ENCODE measurements at regions not wholly inside any gene's neighbourhood (a gene's known extent, or its start where the extent isn't known, plus 50 kb on each side); places are given as distances from the start of the nearest gene placed in this dataset.
"Not testable (repeated sequence)": the region's sequence is repeated elsewhere in the genome, so short reads cannot be mapped to it uniquely, and the experiment has no call there.

DNA sequence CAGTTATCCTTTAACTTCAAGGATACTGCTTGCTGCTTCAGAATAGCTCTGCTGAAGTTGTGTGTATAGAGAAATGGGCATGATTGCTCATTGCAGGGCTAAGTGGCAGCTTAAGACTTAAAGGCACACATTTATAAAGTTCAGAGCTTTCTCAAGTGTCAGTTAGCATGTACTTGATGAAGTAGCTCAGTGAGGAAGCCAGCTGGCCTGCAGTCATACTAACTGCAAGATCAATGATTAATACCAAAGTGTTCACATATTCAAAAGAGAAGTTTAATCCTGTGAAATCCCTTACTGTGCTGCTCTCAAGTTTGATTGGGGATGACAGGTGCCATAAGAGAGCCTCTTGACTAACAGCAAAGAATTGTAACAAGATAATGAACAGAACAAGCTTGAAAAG is 483.4 kb upstream of the NUDT12 start:
- H3K27me3 ChIP-seq (ENCODE audit: control insufficient read depth, insufficient read depth, low read length): no peaks in the 10 kb centered on the region
- no peaks in the 10 kb centered on the region for H3K36me3 ChIP-seq (ENCODE audit: control insufficient read depth, insufficient read depth, low read length)
- TF ChIP-seq CTCF (IDR thresholded peaks at IDR 0.05; ENCODE audit: insufficient read depth, low read length, poor library complexity, severe bottlenecking): no peak
- no peak for DNase-seq (ENCODE audit: low read depth)
- no peak overlapping the region for H3K4me3 ChIP-seq (ENCODE audit: low read depth, low read length)

GRCh38 chr5:104039871-104040270 is 477.3 kb upstream of the NUDT12 start:
- H3K36me3 ChIP-seq (ENCODE audit: control insufficient read depth, insufficient read depth, low read length); H3K27me3 ChIP-seq (ENCODE audit: control insufficient read depth, insufficient read depth, low read length); H3K4me3 ChIP-seq (ENCODE audit: low read depth, low read length); DNase-seq (ENCODE audit: low read depth): not testable (repeated sequence)

DNA sequence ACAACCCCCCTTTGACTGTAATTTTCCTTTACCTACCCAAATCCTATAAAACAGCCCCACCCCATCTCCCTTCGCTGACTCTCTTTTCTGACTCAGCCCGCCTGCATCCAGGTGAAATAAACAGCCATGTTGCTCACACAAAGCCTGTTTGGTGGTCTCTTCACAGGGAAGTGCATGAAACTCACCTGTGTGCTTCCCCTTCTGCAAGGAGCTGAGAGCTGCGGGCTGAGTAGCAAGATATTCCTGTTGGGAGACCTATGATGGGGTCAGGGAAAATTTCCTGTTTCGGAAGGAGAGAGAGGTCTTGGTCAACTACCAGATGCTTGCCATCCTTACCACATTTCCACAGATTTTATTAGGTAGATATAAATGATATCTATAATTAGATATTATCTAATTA is 474.5 kb upstream of the NUDT12 start:
- DNase-seq (ENCODE audit: low read depth); H3K36me3 ChIP-seq (ENCODE audit: control insufficient read depth, insufficient read depth, low read length); H3K4me3 ChIP-seq (ENCODE audit: low read depth, low read length); H3K27me3 ChIP-seq (ENCODE audit: control insufficient read depth, insufficient read depth, low read length): not testable (repeated sequence)

GRCh38 chr5:104033186-104033585 is 470.6 kb upstream of the NUDT12 start:
- not testable (repeated sequence) for DNase-seq (ENCODE audit: low read depth); H3K27me3 ChIP-seq (ENCODE audit: control insufficient read depth, insufficient read depth, low read length); H3K36me3 ChIP-seq (ENCODE audit: control insufficient read depth, insufficient read depth, low read length); H3K4me3 ChIP-seq (ENCODE audit: low read depth, low read length)

- H3K27me3 ChIP-seq (ENCODE audit: control insufficient read depth, insufficient read depth, low read length): no peaks in the 10 kb centered on the region
- DNase-seq (ENCODE audit: low read depth): no peak
- H3K36me3 ChIP-seq (ENCODE audit: control insufficient read depth, insufficient read depth, low read length): no peaks in the 10 kb centered on the region
- TF ChIP-seq CTCF (IDR thresholded peaks at IDR 0.05; ENCODE audit: insufficient read depth, low read length, poor library complexity, severe bottlenecking): no peak
- no peak overlapping the region for H3K4me3 ChIP-seq (ENCODE audit: low read depth, low read length)
Measured at GRCh38 chr5:104024538-104024937, 461.9 kb upstream of the NUDT12 start.

GRCh38 chr5:104023739-104024138 is 461.1 kb upstream of the NUDT12 start:
- Histone ChIP-seq H3K27me3 (ENCODE audit: control insufficient read depth, insufficient read depth, low read length) (no peaks in the 10 kb centered on the region), H3K36me3 (ENCODE audit: control insufficient read depth, insufficient read depth, low read length) (no peaks in the 10 kb centered on the region), H3K4me3 (ENCODE audit: low read depth, low read length) (no peak overlapping the region)
- DNase-seq (ENCODE audit: low read depth): no peak
- no peak for TF ChIP-seq CTCF (IDR thresholded peaks at IDR 0.05; ENCODE audit: insufficient read depth, low read length, poor library complexity, severe bottlenecking)

- no peak overlapping the region for H3K4me3 ChIP-seq (ENCODE audit: low read depth, low read length)
- no peak for DNase-seq (ENCODE audit: low read depth)
- TF ChIP-seq CTCF (IDR thresholded peaks at IDR 0.05; ENCODE audit: insufficient read depth, low read length, poor library complexity, severe bottlenecking): no peak
- no peaks in the 10 kb centered on the region for H3K36me3 ChIP-seq (ENCODE audit: control insufficient read depth, insufficient read depth, low read length)
- H3K27me3 ChIP-seq (ENCODE audit: control insufficient read depth, insufficient read depth, low read length): no peaks in the 10 kb centered on the region
Measured at GRCh38 chr5:104019956-104020355, 457.4 kb upstream of the NUDT12 start.

GRCh38 chr5:104018299-104018698 is 455.7 kb upstream of the NUDT12 start:
- Histone ChIP-seq H3K36me3 (ENCODE audit: control insufficient read depth, insufficient read depth, low read length) (no peaks in the 10 kb centered on the region), H3K27me3 (ENCODE audit: control insufficient read depth, insufficient read depth, low read length) (no peaks in the 10 kb centered on the region), H3K4me3 (ENCODE audit: low read depth, low read length) (no peak overlapping the region)
- DNase-seq (ENCODE audit: low read depth): no peak
- TF ChIP-seq CTCF (IDR thresholded peaks at IDR 0.05; ENCODE audit: insufficient read depth, low read length, poor library complexity, severe bottlenecking): no peak
